ENCODE measurements at regions not wholly inside any gene's neighbourhood (a gene's known extent, or its start where the extent isn't known, plus 50 kb on each side); places are given as distances from the start of the nearest gene placed in this dataset.

DNA sequence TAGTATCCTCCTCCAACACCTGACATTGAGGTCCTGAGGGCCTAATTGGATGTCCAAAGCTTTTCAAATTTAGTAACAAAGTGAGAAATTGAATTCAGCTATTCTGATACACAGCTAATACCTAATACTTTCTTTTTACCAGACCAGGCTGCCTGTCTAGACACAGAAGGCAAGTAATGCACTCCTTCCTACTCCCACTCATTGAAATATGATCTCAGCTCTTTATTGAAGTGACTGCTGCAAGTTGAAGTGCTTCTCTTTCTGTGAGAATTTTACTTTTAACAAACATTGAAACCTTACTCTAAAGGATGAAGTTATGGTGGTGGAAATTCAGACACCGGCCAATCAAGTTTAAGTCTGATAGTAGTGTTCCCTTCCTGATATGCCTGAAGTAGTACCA lies 90.8 kb upstream of the OGFRL1 start:
- 89 to 100% (median 94%) methylated on average over 1 of the region's 1 CpG for WGBS, 4 donors
- DNase-seq, result no peak
- no peaks in the 10 kb centered on the region for H3K9me3 ChIP-seq (replicated peaks in 1 of 3)
- H3K4me1 ChIP-seq (replicated peaks in 1 of 2), result no peaks in the 10 kb centered on the region
- TF ChIP-seq, protein P1, sequence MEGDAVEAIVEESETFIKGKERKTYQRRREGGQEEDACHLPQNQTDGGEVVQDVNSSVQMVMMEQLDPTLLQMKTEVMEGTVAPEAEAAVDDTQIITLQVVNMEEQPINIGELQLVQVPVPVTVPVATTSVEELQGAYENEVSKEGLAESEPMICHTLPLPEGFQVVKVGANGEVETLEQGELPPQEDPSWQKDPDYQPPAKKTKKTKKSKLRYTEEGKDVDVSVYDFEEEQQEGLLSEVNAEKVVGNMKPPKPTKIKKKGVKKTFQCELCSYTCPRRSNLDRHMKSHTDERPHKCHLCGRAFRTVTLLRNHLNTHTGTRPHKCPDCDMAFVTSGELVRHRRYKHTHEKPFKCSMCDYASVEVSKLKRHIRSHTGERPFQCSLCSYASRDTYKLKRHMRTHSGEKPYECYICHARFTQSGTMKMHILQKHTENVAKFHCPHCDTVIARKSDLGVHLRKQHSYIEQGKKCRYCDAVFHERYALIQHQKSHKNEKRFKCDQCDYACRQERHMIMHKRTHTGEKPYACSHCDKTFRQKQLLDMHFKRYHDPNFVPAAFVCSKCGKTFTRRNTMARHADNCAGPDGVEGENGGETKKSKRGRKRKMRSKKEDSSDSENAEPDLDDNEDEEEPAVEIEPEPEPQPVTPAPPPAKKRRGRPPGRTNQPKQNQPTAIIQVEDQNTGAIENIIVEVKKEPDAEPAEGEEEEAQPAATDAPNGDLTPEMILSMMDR (IDR thresholded peaks at IDR 0.05), result no peak
- TF ChIP-seq POLR2A (IDR thresholded peaks at IDR 0.05), result no peak
- no peaks in the 10 kb centered on the region for H3K36me3 ChIP-seq (replicated peaks in 1 of 2)
- no peak overlapping the region for H3K4me3 ChIP-seq
- H3K27me3 ChIP-seq, result no peaks in the 10 kb centered on the region
- intact Hi-C loops (cut with DNase I), result loop anchor here in 1 of 2 donors (10.0 kb wide), 1 partner anchor 147 kb away; no protein-coding TSS in a partner anchor
- no peak overlapping the region for H3K27ac ChIP-seq

DNA sequence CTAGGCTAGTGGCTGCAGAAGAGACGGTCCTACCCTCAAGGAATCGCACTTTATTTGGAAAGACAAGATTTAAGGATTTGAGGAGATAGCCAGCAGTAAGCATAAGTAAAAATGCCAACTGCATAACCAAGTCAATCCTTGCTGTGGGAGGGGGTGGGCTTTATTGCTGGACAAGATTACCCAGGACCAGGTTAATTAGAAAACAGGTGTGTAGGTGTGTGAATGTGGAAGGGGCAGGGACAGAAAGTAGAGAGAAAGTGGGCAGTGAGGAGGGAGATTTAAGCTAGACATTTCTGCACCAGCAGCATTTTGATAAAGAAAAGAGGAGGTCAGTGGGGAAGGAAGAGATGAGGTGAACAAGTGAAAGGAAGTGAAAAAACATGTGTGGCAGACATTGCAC lies 89.7 kb upstream of the OGFRL1 start:
- no peak for DNase-seq
- TF ChIP-seq, protein P1 (IDR thresholded peaks at IDR 0.05), result no peak
- TF ChIP-seq POLR2A (IDR thresholded peaks at IDR 0.05), result no peak
- Histone ChIP-seq H3K27ac (no peak overlapping the region), H3K36me3 (replicated peaks in 1 of 2) (no peaks in the 10 kb centered on the region), H3K4me1 (replicated peaks in 1 of 2) (no peaks in the 10 kb centered on the region), H3K4me3 (no peak overlapping the region), H3K9me3 (replicated peaks in 1 of 3) (no peaks in the 10 kb centered on the region), H3K27me3 (no peaks in the 10 kb centered on the region)
- 83 to 88% (median 86%) methylated on average over 2 of the region's 2 CpGs for WGBS, 4 donors
- intact Hi-C loops (cut with DNase I), result loop anchor here in 1 of 2 donors (10.0 kb wide), 1 partner anchor 146 kb away; no protein-coding TSS in a partner anchor

DNA sequence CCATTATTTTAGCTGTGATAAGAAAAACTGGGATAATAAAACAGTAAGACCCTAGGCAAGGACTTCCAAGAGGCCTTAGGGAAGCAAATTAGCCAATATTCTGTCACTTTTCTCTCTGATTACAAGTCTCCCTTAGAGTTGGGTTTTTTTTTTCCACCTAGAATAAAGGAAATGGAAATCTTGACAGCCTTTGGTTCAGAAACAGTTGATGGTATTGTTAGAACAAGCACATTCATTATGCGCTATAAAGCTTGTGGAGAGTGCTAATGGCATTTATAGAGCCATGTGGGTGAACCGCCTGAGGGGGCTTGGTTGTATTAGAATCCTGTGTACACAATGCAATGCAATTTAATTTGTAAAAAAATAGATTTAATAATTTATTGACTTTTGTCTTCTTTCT lies 88.9 kb upstream of the OGFRL1 start:
- no peak for DNase-seq
- Histone ChIP-seq H3K4me1 (replicated peaks in 1 of 2) (no peaks in the 10 kb centered on the region), H3K27me3 (no peaks in the 10 kb centered on the region), H3K9me3 (replicated peaks in 1 of 3) (no peaks in the 10 kb centered on the region), H3K4me3 (no peak overlapping the region), H3K27ac (no peak overlapping the region), H3K36me3 (replicated peaks in 1 of 2) (no peaks in the 10 kb centered on the region)
- no peak for TF ChIP-seq POLR2A (IDR thresholded peaks at IDR 0.05)
- intact Hi-C loops (cut with DNase I), result loop anchor here in 1 of 2 donors (2.0 to 10.0 kb wide), 2 partner anchors 51 to 145 kb away; no protein-coding TSS in a partner anchor
- WGBS, 4 donors, result 87 to 94% (median 92%) methylated on average over 2 of the region's 2 CpGs

DNA sequence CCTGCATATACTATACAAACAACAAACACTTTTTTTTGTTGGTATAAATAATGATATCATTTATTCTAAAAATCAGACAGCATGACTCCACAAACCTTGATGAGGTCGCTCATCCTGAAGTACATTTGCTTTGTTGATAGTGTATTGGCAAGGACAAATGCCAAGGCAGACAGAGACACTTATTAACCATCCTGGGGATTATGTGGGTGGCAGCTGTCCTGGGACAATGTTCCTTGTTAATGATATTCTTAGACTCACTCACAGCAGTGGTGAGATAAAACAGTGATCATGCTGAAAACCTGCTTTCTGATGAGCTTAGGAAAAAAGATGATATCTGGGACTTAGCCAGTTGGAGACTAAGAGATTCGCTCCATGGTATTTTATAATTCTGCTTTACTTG lies 85.4 kb upstream of the OGFRL1 start:
- no peaks in the 10 kb centered on the region for H3K36me3 ChIP-seq (replicated peaks in 1 of 2)
- intact Hi-C loops (cut with DNase I), result no loop called here
- no peak for TF ChIP-seq POLR2A (IDR thresholded peaks at IDR 0.05)
- TF ChIP-seq, protein P1 (IDR thresholded peaks at IDR 0.05), result no peak
- H3K4me1 ChIP-seq (replicated peaks in 1 of 2), result no peaks in the 10 kb centered on the region
- H3K27me3 ChIP-seq, result no peaks in the 10 kb centered on the region
- H3K9me3 ChIP-seq (replicated peaks in 1 of 3), result no peaks in the 10 kb centered on the region
- H3K4me3 ChIP-seq, result no peak overlapping the region
- DNase-seq, result no peak
- no peak overlapping the region for H3K27ac ChIP-seq
- WGBS, 4 donors, result 68 to 92% (median 77%) methylated on average over 2 of the region's 2 CpGs

DNA sequence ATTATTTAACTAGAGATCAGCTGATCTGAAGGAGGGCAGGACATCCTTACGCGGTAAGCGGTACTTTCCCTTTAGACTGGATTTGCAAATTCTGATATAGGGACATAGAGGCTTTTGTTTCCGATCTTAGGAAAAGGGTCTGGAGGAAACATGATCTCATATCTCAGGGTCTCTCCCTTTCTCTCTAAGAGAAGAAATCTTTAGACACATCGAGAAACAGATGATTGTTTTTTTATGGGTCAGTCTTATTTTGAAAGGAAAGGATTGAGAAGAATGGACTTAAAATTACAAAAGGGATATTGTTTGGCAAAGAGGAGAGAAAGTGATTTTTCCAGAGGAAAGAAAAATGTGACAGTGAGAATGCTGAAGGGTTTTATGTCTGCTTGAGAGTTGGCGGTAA lies 83.9 kb upstream of the OGFRL1 start:
- Histone ChIP-seq H3K4me1 (replicated peaks in 1 of 2) (no peaks in the 10 kb centered on the region), H3K27me3 (no peaks in the 10 kb centered on the region), H3K9me3 (replicated peaks in 1 of 3) (no peaks in the 10 kb centered on the region), H3K4me3 (no peak overlapping the region), H3K27ac (no peak overlapping the region), H3K36me3 (replicated peaks in 1 of 2) (peaks cover 0 to 4% of the 10 kb centered on the region in 2 donors)
- TF ChIP-seq, protein P1 (IDR thresholded peaks at IDR 0.05), result no peak
- TF ChIP-seq POLR2A (IDR thresholded peaks at IDR 0.05), result no peak
- intact Hi-C loops (cut with DNase I), result no loop called here
- no peak for DNase-seq
- 81 to 90% (median 88%) methylated on average over 6 of the region's 6 CpGs for WGBS, 4 donors

All from adrenal gland (tissue), 9 donors.